HL-60 (cell line): ENCODE measurements at regions not wholly inside any gene's neighbourhood (a gene's known extent, or its start where the extent isn't known, plus 50 kb on each side); places are given as distances from the start of the nearest gene placed in this dataset.

Experiments
- CTCF ChIP-seq: IDR thresholded peaks from one replicate; pipeline ENCODE4 v1.5.1; 2011; ENCODE audit warnings: low read length, control low read depth, inconsistent platforms; ENCODE audit not compliant: insufficient read depth
- GABPA ChIP-seq: IDR thresholded peaks from 2 replicates; pipeline ENCODE4 v1.6.1; 2012; ENCODE audit warnings: low read depth
- POLR2AphosphoS5 ChIP-seq: IDR thresholded peaks from 2 replicates; pipeline ENCODE4 v1.6.1; 2012; ENCODE audit warnings: low read depth
- SPI1 ChIP-seq: IDR thresholded peaks from 2 replicates; pipeline ENCODE4 v1.6.1; 2012; ENCODE audit warnings: low read depth, mild to moderate bottlenecking, borderline replicate concordance
- TF ChIP-seq, protein P1 (sequence below): IDR thresholded peaks from 2 replicates; pipeline ENCODE4 v1.6.1; 2012; ENCODE audit warnings: low read depth; ENCODE audit not compliant: insufficient replicate concordance

- TF ChIP-seq POLR2AphosphoS5 (no peak), CTCF (no peak), GABPA (no peak), SPI1 (no peak)
- TF ChIP-seq, protein P1, sequence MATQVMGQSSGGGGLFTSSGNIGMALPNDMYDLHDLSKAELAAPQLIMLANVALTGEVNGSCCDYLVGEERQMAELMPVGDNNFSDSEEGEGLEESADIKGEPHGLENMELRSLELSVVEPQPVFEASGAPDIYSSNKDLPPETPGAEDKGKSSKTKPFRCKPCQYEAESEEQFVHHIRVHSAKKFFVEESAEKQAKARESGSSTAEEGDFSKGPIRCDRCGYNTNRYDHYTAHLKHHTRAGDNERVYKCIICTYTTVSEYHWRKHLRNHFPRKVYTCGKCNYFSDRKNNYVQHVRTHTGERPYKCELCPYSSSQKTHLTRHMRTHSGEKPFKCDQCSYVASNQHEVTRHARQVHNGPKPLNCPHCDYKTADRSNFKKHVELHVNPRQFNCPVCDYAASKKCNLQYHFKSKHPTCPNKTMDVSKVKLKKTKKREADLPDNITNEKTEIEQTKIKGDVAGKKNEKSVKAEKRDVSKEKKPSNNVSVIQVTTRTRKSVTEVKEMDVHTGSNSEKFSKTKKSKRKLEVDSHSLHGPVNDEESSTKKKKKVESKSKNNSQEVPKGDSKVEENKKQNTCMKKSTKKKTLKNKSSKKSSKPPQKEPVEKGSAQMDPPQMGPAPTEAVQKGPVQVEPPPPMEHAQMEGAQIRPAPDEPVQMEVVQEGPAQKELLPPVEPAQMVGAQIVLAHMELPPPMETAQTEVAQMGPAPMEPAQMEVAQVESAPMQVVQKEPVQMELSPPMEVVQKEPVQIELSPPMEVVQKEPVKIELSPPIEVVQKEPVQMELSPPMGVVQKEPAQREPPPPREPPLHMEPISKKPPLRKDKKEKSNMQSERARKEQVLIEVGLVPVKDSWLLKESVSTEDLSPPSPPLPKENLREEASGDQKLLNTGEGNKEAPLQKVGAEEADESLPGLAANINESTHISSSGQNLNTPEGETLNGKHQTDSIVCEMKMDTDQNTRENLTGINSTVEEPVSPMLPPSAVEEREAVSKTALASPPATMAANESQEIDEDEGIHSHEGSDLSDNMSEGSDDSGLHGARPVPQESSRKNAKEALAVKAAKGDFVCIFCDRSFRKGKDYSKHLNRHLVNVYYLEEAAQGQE, result no peak
Observed at GRCh38 chr5:170439223-170439943, 50.2 kb upstream of the KCNMB1 start.
